PFSK-1 (cell line): ENCODE measurements at regions not wholly inside any gene's neighbourhood (a gene's known extent, or its start where the extent isn't known, plus 50 kb on each side); places are given as distances from the start of the nearest gene placed in this dataset.

Experiments used
- FOXP2 ChIP-seq: optimal IDR thresholded peaks from 2 replicates; pipeline ENCODE3; 2011; ENCODE audit warnings: borderline replicate concordance, control low read depth, inconsistent platforms; ENCODE audit not compliant: insufficient read depth; ENCODE audit errors: extremely low read length, extremely low read depth
- POLR2AphosphoS5 ChIP-seq: IDR thresholded peaks from 2 replicates; pipeline ENCODE4 v1.6.1; 2012; ENCODE audit warnings: low read depth, mild to moderate bottlenecking, control low read depth, low read length, moderate library complexity
- REST ChIP-seq, 2 experiments: IDR thresholded peaks; 2 replicates each; pipeline versions ENCODE4 v1.6.1 to v1.8.0; 2011 to 2012; ENCODE audit warnings: low read depth in 2 of 2, low read length in 2 of 2, control low read depth in 1 of 2, inconsistent platforms in 1 of 2, mild to moderate bottlenecking in 1 of 2, moderate library complexity in 1 of 2; ENCODE audit not compliant: insufficient read depth in 1 of 2
- SIN3A ChIP-seq: IDR thresholded peaks from 2 replicates; pipeline ENCODE4 v1.6.1; 2012; ENCODE audit warnings: mild to moderate bottlenecking, low read length, moderate library complexity, borderline replicate concordance; ENCODE audit not compliant: insufficient read depth
- TAF1 ChIP-seq: IDR thresholded peaks from 2 replicates; pipeline ENCODE4 v1.6.1; 2012; ENCODE audit warnings: low read length, control low read depth, borderline replicate concordance; ENCODE audit not compliant: insufficient read depth

GRCh38 chr6:90820436-90820835, 233.6 kb upstream of the MAP3K7 start:
- TF ChIP-seq POLR2AphosphoS5 (no peak), REST (IDR thresholded peaks at IDR 0.05; ENCODE audit: insufficient read depth in 1 of 2, low read depth in 2 of 2, low read length in 2 of 2) (no peak), SIN3A (no peak), TAF1 (no peak), FOXP2 (no peak)
